Cardiac muscle cell (in vitro differentiated cells and primary cell): ENCODE measurements at regions not wholly inside any gene's neighbourhood (a gene's known extent, or its start where the extent isn't known, plus 50 kb on each side); places are given as distances from the start of the nearest gene placed in this dataset.

Source experiments
- DNase-seq, 2 donors: peaks; one replicate each; pipeline versions ENCODE4 v3.0.0 to v3.0.0-alpha.2; 2010 to 2017; ENCODE audit warnings: low read depth in 1 of 2, low spot score in 1 of 2
- H3K27ac ChIP-seq: fragments of 200-600 bp; sonication (generic); 2 replicates; pipeline ENCODE4 v1.5.1; 2016
- H3K27me3 ChIP-seq: fragments of 200-600 bp; sonication (generic); 2 replicates; pipeline ENCODE4 v1.6.0; 2016; ENCODE audit warnings: control low read depth
- H3K36me3 ChIP-seq: fragments of 200-600 bp; sonication (generic); 2 replicates; pipeline ENCODE4 v1.5.1; 2016; ENCODE audit warnings: control low read depth
- H3K4me1 ChIP-seq: fragments of 200-600 bp; sonication (generic); 2 replicates; pipeline ENCODE4 v1.8.1; 2017; ENCODE audit warnings: low read depth, mild to moderate bottlenecking, mixed run types
- H3K4me3 ChIP-seq: fragments of 200-600 bp; sonication (generic); 2 replicates; pipeline ENCODE4 v1.5.1; 2016; ENCODE audit warnings: mild to moderate bottlenecking
- H3K9me3 ChIP-seq: fragments of 200-600 bp; sonication (generic); 2 replicates; pipeline ENCODE4 v1.5.1; 2017; ENCODE audit warnings: low read depth, mild to moderate bottlenecking, control low read depth
- TF ChIP-seq, protein P1 (sequence below): IDR thresholded peaks from 2 replicates; pipeline ENCODE4 v1.5.1; 2012; ENCODE audit warnings: low read depth, mild to moderate bottlenecking, low read length

- H3K27me3 ChIP-seq = no peaks in the 10 kb centered on the region
- DNase-seq = no peak
- H3K36me3 ChIP-seq = no peaks in the 10 kb centered on the region
- no peaks in the 10 kb centered on the region for H3K4me1 ChIP-seq
- TF ChIP-seq, protein P1, sequence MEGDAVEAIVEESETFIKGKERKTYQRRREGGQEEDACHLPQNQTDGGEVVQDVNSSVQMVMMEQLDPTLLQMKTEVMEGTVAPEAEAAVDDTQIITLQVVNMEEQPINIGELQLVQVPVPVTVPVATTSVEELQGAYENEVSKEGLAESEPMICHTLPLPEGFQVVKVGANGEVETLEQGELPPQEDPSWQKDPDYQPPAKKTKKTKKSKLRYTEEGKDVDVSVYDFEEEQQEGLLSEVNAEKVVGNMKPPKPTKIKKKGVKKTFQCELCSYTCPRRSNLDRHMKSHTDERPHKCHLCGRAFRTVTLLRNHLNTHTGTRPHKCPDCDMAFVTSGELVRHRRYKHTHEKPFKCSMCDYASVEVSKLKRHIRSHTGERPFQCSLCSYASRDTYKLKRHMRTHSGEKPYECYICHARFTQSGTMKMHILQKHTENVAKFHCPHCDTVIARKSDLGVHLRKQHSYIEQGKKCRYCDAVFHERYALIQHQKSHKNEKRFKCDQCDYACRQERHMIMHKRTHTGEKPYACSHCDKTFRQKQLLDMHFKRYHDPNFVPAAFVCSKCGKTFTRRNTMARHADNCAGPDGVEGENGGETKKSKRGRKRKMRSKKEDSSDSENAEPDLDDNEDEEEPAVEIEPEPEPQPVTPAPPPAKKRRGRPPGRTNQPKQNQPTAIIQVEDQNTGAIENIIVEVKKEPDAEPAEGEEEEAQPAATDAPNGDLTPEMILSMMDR = no peak
- no peak overlapping the region for H3K4me3 ChIP-seq
- no peak overlapping the region for H3K27ac ChIP-seq
- no peaks in the 10 kb centered on the region for H3K9me3 ChIP-seq
Observed at GRCh38 chr11:15485432-15485831, 370.7 kb downstream of the INSC start.

DNA sequence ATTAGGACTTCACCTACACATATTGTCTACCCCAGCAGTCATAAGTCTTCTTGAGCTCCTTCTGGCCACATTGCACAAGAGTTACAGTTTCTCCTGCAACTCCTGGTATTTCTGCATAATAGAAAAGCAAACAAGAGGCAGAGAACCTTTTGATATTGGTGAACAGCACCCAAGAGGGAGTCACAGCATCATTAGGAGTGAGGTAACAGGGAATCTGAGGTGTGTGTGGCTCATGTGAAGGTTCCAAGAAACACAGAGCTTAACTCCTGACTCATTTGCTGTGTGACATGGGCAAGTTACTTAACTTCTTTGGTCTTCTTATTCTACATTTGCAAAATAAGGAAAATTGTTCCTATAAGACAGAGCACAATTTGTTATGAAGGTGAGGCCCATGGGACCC, 374.6 kb downstream of the INSC start:
- Histone ChIP-seq H3K27me3 (no peaks in the 10 kb centered on the region), H3K36me3 (no peaks in the 10 kb centered on the region), H3K4me3 (no peak overlapping the region), H3K4me1 (no peaks in the 10 kb centered on the region), H3K9me3 (no peaks in the 10 kb centered on the region), H3K27ac (no peak overlapping the region)
- TF ChIP-seq, protein P1 = no peak
- DNase-seq = no peak

DNA sequence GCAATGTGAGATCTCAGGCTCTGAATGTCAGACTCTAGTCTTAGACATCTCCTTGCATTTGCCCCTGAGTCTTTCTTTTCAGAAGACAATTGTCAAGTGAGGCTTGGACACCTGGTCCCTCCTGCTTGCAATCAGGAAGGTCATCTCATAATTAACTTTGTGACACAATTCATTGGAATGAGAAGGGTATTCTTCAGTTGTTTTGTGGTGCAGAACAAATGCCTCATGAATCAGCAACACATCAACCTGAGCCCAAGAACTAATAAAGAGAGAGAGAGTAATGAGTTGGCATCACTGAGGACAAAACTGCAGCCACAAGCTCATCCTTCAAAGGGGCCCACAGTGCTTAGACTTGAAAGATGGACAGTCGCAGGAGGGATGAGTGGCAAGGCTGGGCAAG, 375.8 kb downstream of the INSC start:
- no peaks in the 10 kb centered on the region for H3K27me3 ChIP-seq
- H3K27ac ChIP-seq = no peak overlapping the region
- no peaks in the 10 kb centered on the region for H3K9me3 ChIP-seq
- no peak for DNase-seq
- TF ChIP-seq, protein P1 = no peak
- H3K4me1 ChIP-seq = no peaks in the 10 kb centered on the region
- H3K36me3 ChIP-seq = no peaks in the 10 kb centered on the region
- H3K4me3 ChIP-seq = no peak overlapping the region

DNA sequence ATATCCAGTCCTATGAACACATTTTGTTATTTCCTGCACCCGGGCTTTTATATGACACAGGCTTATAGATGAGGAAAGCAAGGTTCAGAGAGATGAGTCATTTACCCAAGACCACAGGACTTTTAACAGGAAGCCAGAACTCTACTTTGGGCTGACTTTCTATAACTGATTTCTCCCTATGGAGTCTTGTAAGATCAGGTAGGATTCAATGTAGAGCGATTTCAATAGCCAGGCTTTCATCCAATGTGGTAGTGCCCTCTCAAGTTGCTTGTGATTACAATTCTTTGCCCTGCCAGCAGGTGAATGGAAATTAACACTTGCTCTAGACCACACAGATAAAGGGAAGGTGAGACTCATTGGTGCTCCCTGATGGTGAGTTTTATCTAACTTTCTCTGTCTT, 378.3 kb downstream of the INSC start:
- Histone ChIP-seq H3K27ac (no peak overlapping the region), H3K9me3 (no peaks in the 10 kb centered on the region), H3K36me3 (no peaks in the 10 kb centered on the region), H3K27me3 (no peaks in the 10 kb centered on the region), H3K4me1 (no peaks in the 10 kb centered on the region), H3K4me3 (no peak overlapping the region)
- TF ChIP-seq, protein P1 = no peak
- DNase-seq = peak in 1 of 2 donors; percentile 6

DNA sequence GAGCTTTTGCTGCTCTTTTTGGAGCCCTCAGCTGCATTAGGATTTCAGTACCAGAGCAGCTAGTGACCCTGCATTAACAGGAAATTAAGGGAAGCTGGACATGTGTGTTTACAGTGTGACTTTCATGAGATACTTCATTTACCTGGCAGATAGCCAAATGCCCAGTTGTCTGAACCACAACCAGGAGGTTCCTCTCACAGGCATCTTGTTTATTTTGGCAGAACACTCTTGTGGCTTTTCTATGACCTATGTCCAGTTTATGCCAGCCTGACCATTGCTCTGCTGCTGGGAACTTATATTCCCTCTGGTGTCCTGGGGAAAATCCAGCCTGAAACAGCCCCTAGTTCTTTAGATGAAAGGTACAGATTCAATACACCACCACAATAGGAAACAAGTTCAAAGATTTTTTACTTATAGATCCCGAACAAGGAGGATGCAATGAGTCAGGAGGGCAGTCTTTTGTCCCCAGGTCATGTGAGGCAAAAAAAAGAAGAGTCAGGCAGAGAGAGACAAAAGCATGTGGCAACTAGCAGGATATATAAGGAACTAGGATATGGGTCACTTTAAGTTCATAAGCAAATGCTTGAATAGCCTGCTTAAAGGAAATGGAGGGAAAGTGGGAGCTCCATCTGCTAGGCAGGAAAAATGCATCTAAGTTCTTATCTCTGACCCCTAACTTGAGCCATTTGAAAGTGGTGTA, 379.3 kb downstream of the INSC start:
- H3K36me3 ChIP-seq = no peaks in the 10 kb centered on the region

More for the DNA sequence above, 379.3 kb downstream of the INSC start:
- Histone ChIP-seq H3K9me3 (no peaks in the 10 kb centered on the region), H3K27me3 (no peaks in the 10 kb centered on the region), H3K27ac (no peak overlapping the region), H3K4me1 (no peaks in the 10 kb centered on the region), H3K4me3 (no peak overlapping the region)
- DNase-seq = peak in 1 of 2 donors; percentile 2
- TF ChIP-seq, protein P1 = no peak
